ENCODE measurements at regions not wholly inside any gene's neighbourhood (a gene's known extent, or its start where the extent isn't known, plus 50 kb on each side); places are given as distances from the start of the nearest gene placed in this dataset.
"Not testable (repeated sequence)": the region's sequence is repeated elsewhere in the genome, so short reads cannot be mapped to it uniquely, and the experiment has no call there.

DNA sequence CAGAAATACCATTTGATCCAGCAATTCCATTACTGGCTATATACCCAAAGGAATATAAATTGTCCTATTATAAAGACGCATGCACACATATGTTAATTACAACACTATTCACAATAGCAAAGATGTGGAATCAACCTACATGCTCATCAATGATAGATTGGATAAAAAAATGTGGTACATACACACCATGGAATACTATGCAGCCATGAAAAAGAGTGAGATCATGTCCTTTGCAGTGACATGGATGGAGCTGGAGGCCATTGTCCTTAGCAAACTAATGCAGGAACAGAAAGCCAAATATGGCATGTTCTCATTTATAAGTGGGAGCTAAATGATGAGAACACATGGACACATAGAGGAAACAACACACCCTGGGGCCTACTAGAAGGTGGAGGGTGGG lies 78.3 kb upstream of the EED start:
- not testable (repeated sequence) for DNase-seq

- no peak for DNase-seq
These were observed 80.4 kb upstream of the EED start for GRCh38 chr11:86164106-86164505.

DNA sequence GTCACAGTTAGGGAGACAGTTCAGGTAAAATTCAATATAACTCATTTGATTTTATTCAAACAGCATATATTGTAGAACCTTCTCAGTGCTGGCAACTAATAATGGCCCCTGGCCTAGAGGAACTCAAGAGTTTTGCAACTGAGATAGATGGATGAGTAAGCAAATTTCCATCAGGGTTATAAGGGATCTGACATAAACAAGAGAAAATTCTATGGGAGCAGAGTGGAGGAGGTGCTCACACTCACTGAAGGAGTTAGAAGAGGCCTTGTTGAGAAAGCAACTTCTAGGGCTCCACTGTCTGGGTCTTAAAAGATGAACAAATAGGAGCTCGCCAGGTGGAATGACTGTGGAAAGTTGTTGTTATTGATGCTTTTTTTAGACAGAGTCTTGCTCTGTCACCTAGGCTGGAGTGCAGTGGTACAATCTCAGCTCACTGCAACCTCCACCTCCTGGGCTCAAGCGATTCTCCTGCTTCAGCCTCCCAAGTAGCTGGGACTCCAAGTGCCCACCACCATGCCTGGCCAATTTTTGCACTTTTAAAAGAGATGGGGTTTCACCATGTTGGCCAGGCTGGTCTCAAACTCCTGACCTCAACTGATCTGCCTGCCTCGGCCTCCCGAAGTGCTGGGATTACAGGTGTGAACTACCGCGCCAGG lies 81.2 kb upstream of the EED start:
- not testable (repeated sequence) for DNase-seq

DNA sequence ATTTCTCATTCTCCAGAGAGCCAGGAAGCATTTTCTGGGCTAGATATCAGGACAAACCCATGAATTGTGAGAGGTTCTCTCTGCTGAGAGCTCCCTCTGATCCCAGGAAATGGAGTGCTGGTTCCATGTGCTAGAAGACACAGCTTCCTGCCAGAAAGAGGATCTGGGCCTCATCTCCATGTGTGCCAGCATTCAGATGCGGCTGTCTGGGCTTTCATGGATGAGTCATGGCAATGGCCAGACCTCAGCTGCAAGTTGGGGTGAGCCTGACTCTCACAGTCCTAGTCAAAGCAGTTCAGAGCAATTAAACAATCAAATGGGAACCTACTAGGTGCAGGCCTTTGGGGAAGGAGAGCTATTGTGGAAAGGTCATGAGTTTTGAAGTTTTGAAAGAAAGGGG lies 82.3 kb upstream of the EED start:
- no peak for DNase-seq

DNA sequence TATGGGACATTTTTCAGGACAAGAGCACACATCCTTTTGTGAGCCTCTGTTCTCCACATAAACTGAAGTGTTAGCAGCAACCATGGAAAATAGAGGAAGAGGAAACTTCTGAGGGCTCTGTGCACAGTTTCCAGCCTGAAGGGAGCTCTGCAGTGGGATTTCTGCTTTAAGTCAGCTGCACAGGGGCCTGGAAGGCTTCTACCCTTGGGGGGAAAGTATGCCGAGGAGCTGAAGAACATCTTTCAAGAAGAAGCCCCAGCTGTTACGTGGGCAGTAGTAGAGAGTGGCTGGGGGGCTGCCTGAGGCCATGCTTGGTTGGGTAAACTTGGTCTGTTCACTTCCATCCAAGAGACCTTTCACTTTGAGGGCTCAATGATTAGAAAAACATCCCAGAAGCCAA lies 82.7 kb upstream of the EED start:
- no peak for DNase-seq

- DNase-seq, result no peak
These were observed 83.2 kb upstream of the EED start for GRCh38 chr11:86161336-86161735.

GRCh38 chr11:86160541-86161149 lies 83.9 kb upstream of the EED start:
- no peak for DNase-seq

DNA sequence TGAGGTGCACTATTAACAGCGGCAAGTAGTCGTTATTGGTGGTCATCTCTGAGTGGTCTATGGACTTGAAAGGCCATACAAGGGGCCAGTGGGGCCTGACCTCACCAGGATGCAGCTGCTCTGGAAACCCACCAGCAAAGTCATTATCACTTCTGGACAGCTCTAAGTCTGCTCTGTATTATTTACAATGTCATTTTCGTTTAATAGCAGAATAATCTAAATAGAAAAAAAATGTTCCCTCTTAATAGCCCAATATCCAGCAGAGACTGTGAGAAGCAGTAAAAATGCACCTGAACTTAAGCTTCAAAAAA lies 85.0 kb upstream of the EED start:
- DNase-seq, result no peak

DNA sequence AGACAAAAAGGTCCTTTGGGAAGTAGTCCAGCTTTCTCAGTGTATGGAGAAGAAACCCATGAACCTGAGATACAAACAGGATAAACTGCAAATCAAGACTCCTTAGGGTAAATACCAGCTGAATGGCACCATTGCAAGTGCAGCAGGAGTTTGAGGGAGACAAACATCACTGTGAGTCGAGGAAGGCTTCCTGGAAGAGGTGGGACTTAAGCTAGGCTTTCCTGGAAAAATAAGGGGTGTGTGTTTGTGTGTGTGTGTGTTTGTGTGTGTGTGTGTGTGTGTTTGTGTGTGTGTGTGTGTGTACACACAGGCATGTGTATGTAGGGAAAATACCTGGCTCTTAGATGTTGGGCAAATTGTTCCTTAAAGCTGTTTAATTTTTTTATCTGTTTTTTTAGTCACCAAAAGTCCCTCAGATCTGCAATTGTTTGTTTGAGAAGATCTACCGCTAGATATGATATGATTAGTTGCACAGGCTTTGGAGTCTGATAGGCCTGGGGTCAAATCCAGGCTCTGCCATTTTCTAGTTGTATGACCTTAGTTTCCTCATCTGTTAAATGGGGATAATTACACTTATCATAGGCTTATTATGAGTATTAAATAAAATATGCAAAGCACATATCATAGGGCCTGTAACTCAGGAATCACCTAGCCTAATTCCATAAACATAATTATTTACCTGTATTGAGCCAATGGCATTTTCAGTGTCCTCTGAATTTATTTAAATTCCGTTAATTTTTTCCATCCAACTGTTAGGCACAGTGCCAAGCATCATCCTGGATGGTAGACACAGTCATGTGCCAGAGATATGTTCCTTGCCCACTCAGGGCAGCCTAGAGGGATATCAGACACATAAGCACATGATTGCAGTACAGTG lies 85.6 kb upstream of the EED start:
- DNase-seq, result no peak

GRCh38 chr11:86157797-86158378 lies 86.7 kb upstream of the EED start:
- no peak for DNase-seq

DNA sequence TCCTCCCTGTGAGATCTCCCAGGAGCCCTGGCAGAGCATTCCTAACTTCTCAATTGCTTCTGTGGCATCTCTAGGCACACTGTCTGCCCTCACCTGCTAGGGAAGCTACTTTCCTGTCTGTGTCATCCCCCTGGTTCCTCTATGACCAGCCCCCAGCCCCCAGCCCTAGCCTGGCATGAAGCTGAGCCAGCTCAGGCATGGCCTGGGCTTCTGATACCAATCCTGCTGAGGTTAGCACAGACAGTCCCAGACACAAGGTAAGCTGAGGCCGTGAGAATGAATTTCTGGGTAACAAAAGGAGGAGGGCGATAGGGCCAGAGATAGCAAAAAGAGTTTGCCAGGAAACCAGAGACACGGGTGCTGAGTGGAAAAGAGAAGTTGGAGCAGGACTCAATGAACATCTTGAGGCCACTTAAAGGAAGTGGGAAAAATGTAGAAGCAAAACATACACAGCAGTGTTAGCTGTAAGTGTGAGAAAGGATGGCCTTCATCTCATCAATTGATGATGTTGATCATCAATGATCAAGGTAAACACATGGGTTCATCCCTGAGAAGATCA lies 87.6 kb upstream of the PICALM start:
- DNase-seq, result no peak

DNA sequence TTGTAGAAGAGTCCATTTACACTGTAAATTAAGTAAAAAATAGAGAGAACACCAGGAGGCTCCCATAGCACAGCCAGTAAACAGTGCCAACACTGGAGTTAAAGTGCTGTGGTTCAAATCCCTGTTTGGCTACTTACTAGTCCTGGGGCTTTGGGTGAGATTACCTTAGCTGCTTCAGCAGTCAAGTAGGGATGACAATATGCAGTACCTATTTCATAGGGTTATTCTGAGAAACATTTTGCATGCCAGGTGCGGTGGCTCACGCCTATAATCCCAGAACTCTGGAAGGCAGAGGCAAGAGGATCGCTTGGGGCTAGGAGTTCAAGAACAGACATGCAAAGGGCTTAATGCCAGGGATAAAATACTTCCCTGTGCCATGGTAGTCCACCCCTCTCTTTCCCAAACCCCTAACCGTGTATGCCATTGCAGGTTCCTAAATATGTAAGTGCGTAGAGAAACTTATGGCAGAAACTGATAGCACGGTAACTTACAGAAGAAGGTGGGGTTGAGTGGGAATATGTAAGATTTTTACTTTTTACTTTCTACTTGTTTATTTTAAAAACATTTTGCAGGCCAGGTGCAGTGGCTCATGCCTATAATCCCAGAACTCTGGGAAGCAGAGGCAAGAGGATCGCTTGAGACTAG lies 86.4 kb upstream of the PICALM start:
- no peak for DNase-seq

- no peak for DNase-seq
These were observed 84.6 kb upstream of the PICALM start for GRCh38 chr11:86153439-86153838.

DNA sequence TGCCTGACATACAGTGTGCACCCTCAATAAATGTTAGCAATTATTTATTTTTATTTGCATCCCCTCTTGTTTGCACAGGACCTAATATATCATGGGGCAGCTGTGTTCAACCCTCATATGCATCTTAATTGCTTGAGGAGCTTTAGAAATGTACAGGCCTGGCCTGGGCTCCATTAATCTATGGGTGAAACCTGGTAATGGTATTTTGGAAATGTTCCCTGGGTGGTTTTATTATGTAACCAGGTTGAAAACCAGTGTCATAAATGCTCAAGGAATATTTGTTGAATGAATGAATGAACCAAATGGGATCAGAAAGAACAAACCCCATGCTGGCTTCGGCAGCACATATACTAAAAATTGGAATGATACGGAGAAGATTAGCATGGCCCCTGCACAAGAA lies 84.0 kb upstream of the PICALM start:
- no peak for DNase-seq

DNA sequence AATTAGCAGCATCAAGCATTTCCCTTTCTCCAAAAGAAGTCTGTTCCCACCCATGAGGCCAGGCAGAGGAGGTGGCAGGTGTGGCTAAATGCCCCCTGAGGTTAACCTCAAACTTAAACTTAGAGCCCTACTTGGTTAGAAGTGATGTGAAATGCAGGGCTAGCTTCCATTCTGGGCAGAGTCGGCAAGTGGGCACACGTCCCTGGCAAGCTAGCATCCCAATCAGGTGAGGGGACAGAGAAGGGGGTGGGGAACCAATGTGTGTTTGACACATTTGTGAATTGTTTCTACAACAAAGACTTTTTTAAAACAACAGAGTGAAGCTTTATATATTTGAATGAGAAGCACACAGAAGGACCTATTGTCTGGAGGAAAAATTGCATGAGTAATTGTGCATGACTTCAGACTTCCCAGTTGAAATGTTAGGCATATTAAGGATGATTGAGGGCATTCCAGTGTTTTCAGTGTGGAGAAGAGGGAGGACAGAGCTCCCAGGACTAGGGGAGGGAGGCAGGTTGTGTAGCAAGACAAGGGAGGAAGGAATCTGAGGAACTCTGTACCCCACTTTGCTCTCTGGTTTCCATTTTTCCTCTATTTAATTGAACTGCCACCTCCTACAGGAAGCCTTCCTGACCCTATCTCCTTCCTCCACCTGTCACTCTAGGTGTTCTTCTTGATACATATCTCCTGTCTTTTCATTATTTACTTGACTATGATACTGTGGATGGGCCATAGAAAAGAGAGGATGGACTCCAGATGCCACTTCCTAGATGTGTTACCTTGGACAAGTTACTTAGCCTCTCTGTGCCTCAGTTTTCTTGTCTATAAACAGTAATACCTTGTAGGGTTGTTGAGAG lies 83.3 kb upstream of the PICALM start:
- DNase-seq, result no peak

DNA sequence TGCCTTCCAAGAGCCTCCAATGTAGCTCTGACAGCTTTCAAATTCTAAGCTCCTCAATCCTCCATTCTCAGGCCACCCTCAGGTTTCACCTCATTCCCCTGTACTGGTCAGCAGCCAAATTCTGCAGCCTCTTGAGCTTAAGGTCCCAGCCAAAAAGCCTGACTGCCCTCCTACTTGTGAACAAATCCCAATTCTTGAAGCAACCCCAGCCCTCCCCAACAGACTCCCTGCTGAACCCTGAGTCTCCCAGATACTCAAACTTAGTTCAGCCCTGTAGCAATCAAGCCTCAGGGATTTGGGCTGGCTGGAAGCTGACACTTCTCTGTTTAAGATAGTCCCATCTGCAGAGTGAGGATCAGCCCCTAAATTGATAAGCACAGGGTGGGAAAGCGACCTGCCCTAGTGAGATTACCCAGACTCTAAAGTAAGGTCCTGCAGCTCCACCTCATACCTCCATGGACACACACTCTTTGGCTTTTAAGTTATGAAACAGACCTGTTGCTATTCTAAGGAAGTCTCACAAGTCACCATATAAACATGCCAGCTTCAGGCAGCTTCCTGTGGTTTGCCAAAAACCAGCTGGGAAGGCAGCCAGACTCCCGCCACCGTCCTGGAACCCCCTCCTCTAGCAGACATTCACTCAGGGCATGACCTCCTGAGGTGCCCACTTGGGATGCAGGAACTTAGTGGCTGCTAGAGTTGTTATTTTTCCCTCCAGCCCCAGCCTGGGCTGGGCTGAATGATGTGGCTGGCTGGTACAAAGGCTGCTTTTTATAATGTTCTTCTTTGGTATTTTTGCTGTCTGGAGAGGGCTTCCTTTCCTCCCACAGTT lies 82.5 kb upstream of the PICALM start:
- DNase-seq, result no peak

DNA sequence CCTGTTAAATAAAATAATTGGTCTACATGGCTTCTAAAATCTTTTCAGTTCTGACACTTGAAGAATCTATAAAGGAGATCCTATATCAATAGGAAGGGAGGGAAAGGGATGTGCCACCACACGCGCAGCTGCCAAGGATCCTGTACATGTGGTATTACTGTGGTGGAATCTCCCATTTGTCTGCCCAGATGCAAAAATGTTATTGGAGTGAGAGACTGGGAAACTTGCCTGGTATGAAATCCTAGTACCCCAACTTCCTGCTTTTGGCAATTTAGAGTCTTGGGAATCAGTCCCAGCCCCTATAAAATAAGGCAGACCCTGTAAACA lies 81.9 kb upstream of the PICALM start:
- DNase-seq, result no peak

- no peak for DNase-seq
These were observed 80.9 kb upstream of the PICALM start for GRCh38 chr11:86149792-86150191.

DNA sequence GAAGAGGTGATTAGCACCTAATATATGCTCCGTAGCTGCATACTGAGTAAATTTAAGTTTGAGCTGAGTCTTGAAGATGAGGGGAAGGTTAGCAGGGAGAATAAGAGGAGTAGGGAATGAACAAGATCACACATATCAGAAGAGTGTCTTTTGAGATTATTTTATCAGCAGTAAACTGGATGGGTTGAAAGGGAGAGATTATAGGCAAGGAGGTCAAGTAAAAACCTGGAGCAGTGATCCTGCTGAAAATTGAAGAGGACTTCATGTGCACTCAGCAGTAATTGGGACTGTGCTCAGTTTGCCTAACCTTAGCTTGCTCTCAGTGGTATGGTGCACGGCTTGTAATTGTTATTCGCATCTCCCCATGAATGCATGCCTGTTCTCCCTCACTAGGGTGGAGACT lies 79.5 kb upstream of the PICALM start:
- no peak for DNase-seq

DNA sequence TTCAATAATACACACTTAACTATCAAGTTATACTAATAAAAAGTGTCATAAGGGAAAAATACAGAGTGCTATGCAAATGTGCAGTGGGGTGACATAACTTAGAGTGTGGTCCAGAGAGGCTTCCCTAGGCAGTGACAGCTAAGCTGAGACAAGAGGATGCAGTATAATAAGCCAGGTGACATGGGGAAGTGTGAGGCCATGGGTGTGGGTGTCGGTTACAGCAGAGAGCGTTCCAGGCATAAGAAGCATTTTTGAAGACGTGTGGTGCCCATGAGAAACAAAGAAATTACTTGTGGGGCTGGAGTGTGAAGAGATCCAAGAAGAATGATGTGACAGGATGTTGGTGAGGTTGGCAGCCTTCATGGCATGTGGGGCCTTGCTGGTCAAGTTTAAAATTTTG lies 78.1 kb upstream of the PICALM start:
- no peak for DNase-seq

GRCh38 chr11:86145439-86146156 lies 76.7 kb upstream of the PICALM start:
- DNase-seq, result no peak
